ENCODE measurements at regions not wholly inside any gene's neighbourhood (a gene's known extent, or its start where the extent isn't known, plus 50 kb on each side); places are given as distances from the start of the nearest gene placed in this dataset.

DNA sequence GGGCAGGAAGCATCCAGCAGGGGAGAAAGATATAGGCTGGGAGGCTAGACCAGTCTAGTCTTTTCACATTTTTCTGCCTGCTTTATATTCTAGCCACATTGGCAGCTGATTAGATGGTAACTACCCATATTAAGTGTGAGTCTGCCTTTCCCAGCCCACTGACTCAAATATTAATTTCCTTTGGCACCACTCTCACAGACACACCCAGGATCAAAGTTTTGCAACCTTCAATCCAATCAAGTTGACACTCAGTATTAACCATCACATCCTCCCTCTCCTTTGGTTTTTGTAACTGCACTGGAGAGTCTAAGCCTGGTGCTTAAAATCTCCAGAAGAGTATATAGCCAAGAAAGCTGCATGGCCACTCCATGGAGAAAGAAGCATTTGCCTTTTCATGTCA, 560.4 kb downstream of the GRXCR1 start:
- DNase-seq: no peak
- Mint-ChIP-seq H3K36me3 (ENCODE audit: insufficient read depth, unreplicated experiment) (peaks cover 5% of the 10 kb centered on the region), H3K9me3 (ENCODE audit: unreplicated experiment) (no peaks in the 10 kb centered on the region), H3K27me3 (ENCODE audit: insufficient read depth, unreplicated experiment) (no peaks in the 10 kb centered on the region), H3K4me3 (ENCODE audit: unreplicated experiment) (no peak overlapping the region), H3K27ac (ENCODE audit: unreplicated experiment) (no peak overlapping the region), H3K4me1 (ENCODE audit: low read depth, unreplicated experiment) (no peaks in the 10 kb centered on the region)
- Histone ChIP-seq H3K9me3 (no peaks in the 10 kb centered on the region), H3K4me1 (no peaks in the 10 kb centered on the region), H3K4me3 (ENCODE audit: low read depth, low read length) (no peak overlapping the region), H3K36me3 (ENCODE audit: control insufficient read depth, insufficient read depth, low read length) (no peaks in the 10 kb centered on the region), H3K27me3 (replicated peaks; ENCODE audit: control insufficient read depth, insufficient read depth, low read length) (no peaks in the 10 kb centered on the region)
- POLR2A ChIA-PET: no interaction called here
- TF ChIP-seq, protein P1, sequence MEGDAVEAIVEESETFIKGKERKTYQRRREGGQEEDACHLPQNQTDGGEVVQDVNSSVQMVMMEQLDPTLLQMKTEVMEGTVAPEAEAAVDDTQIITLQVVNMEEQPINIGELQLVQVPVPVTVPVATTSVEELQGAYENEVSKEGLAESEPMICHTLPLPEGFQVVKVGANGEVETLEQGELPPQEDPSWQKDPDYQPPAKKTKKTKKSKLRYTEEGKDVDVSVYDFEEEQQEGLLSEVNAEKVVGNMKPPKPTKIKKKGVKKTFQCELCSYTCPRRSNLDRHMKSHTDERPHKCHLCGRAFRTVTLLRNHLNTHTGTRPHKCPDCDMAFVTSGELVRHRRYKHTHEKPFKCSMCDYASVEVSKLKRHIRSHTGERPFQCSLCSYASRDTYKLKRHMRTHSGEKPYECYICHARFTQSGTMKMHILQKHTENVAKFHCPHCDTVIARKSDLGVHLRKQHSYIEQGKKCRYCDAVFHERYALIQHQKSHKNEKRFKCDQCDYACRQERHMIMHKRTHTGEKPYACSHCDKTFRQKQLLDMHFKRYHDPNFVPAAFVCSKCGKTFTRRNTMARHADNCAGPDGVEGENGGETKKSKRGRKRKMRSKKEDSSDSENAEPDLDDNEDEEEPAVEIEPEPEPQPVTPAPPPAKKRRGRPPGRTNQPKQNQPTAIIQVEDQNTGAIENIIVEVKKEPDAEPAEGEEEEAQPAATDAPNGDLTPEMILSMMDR (IDR thresholded peaks at IDR 0.05; ENCODE audit: insufficient read depth in 1 of 2, low read depth in 1 of 2, low read length in 1 of 2, severe bottlenecking in 1 of 2, unreplicated experiment in 1 of 2): no peak
- CTCF ChIA-PET: no interaction called here
- no TSS peak for BruUV-seq (replicated peaks)
- intact Hi-C loops (cut with micrococcal nuclease; ENCODE audit: unreplicated experiment): no loop called here

- Histone ChIP-seq H3K4me1 (no peaks in the 10 kb centered on the region), H3K27me3 (replicated peaks; ENCODE audit: control insufficient read depth, insufficient read depth, low read length) (no peaks in the 10 kb centered on the region), H3K36me3 (ENCODE audit: control insufficient read depth, insufficient read depth, low read length) (no peaks in the 10 kb centered on the region), H3K9me3 (no peaks in the 10 kb centered on the region), H3K4me3 (ENCODE audit: low read depth, low read length) (no peak overlapping the region)
- BruUV-seq (replicated peaks): no TSS peak
- H3K4me1 Mint-ChIP-seq (ENCODE audit: low read depth, unreplicated experiment): no peaks in the 10 kb centered on the region
- ChIA-PET CTCF (no interaction called here), POLR2A (no interaction called here)
- intact Hi-C loops (cut with micrococcal nuclease; ENCODE audit: unreplicated experiment): no loop called here
- H3K36me3 Mint-ChIP-seq (ENCODE audit: insufficient read depth, unreplicated experiment): peaks cover 5% of the 10 kb centered on the region
- no peak overlapping the region for H3K4me3 Mint-ChIP-seq (ENCODE audit: unreplicated experiment)
- H3K9me3 Mint-ChIP-seq (ENCODE audit: unreplicated experiment): no peaks in the 10 kb centered on the region
- H3K27ac Mint-ChIP-seq (ENCODE audit: unreplicated experiment): no peak overlapping the region
- DNase-seq: no peak
- no peaks in the 10 kb centered on the region for H3K27me3 Mint-ChIP-seq (ENCODE audit: insufficient read depth, unreplicated experiment)
- TF ChIP-seq, protein P1 (IDR thresholded peaks at IDR 0.05; ENCODE audit: insufficient read depth in 1 of 2, low read depth in 1 of 2, low read length in 1 of 2, severe bottlenecking in 1 of 2, unreplicated experiment in 1 of 2): no peak
These were observed 563.9 kb downstream of the GRXCR1 start for GRCh38 chr4:43456383-43456782.

DNA sequence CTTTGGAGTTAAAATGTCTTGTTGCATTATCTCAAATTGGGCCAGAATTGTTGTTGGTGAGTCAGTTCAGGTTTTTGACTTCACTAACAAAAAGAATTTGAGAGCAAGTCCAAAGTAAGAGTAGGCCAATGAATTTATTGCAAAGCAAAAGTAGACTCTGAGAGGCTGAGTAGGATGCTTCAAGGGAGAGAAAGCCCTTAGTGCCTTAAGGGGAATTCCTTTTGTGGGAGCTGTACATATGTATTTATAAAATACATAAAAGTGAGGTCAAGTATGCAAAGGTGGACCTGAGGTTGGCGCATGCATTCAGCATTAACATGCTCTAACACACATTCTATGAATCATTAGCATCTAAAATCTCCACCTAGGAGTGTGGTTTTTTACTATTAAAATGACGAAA, 565.4 kb downstream of the GRXCR1 start:
- intact Hi-C loops (cut with micrococcal nuclease; ENCODE audit: unreplicated experiment): no loop called here
- Histone ChIP-seq H3K36me3 (ENCODE audit: control insufficient read depth, insufficient read depth, low read length) (no peaks in the 10 kb centered on the region), H3K9me3 (no peaks in the 10 kb centered on the region), H3K4me1 (no peaks in the 10 kb centered on the region), H3K27me3 (replicated peaks; ENCODE audit: control insufficient read depth, insufficient read depth, low read length) (no peaks in the 10 kb centered on the region), H3K4me3 (ENCODE audit: low read depth, low read length) (no peak overlapping the region)
- Mint-ChIP-seq H3K9me3 (ENCODE audit: unreplicated experiment) (no peaks in the 10 kb centered on the region), H3K36me3 (ENCODE audit: insufficient read depth, unreplicated experiment) (peaks cover 4% of the 10 kb centered on the region), H3K27me3 (ENCODE audit: insufficient read depth, unreplicated experiment) (no peaks in the 10 kb centered on the region), H3K27ac (ENCODE audit: unreplicated experiment) (no peak overlapping the region), H3K4me1 (ENCODE audit: low read depth, unreplicated experiment) (no peaks in the 10 kb centered on the region), H3K4me3 (ENCODE audit: unreplicated experiment) (no peak overlapping the region)
- ChIA-PET CTCF (no interaction called here), POLR2A (no interaction called here)
- TF ChIP-seq, protein P1 (IDR thresholded peaks at IDR 0.05; ENCODE audit: insufficient read depth in 1 of 2, low read depth in 1 of 2, low read length in 1 of 2, severe bottlenecking in 1 of 2, unreplicated experiment in 1 of 2): no peak
- BruUV-seq (replicated peaks): no TSS peak
- DNase-seq: no peak

Measured in Caco-2 (cell line).